IMR-90 (cell line): ENCODE measurements at regions not wholly inside any gene's neighbourhood (a gene's known extent, or its start where the extent isn't known, plus 50 kb on each side); places are given as distances from the start of the nearest gene placed in this dataset.

ENCODE experiments used
- ATAC-seq: fragments of 200-7000 bp; cut with Tn5 transposase; 2 replicates; pipeline ENCODE4 v1.9.1; 2020; ENCODE audit warnings: low read depth, mild to moderate bottlenecking, moderate library complexity
- BruUV-seq: library from RNA; stranded (reverse); fragments of 400-500 nt; replicated peaks from 2 replicates; lab custom pipeline; 2021; lab: Mats Ljungman, UMichigan
- CTCF ChIA-PET: fragments of 300-600 bp; formaldehyde crosslinking; extraction: SDS; loops from one replicate; lab custom pipeline; 2021; ENCODE audit warnings: antibody characterized with exemption; lab: Yijun Ruan, JAX
- POLR2A ChIA-PET: fragments of 300-600 bp; sonication (Branson Sonifier 250); formaldehyde crosslinking; loops from one replicate; lab custom pipeline; 2022; ENCODE audit warnings: antibody characterized with exemption; ENCODE audit not compliant: unreplicated experiment; lab: Charles Lee
- DNase-seq: peaks from one replicate; pipeline ENCODE4 v3.0.0; 2013
- H2AFZ ChIP-seq: replicated peaks from 2 replicates; pipeline ENCODE3; 2013; ENCODE audit warnings: low read length, mild to moderate bottlenecking; ENCODE audit not compliant: poor library complexity
- H2AK5ac ChIP-seq: 2 replicates; pipeline ENCODE4 v1.6.1; 2013; ENCODE audit warnings: low read depth, low read length, inconsistent platforms
- H2AK9ac ChIP-seq: replicated peaks from 2 replicates; pipeline ENCODE3; 2013; ENCODE audit warnings: mild to moderate bottlenecking, low read depth, low read length, moderate library complexity; ENCODE audit not compliant: poor library complexity
- H2BK120ac ChIP-seq: 2 replicates; pipeline ENCODE4 v1.6.1; 2013; ENCODE audit warnings: low read depth, low read length, inconsistent platforms
- H2BK15ac ChIP-seq: 3 replicates; pipeline ENCODE4 v1.6.1; 2013; ENCODE audit warnings: low read depth, low read length, inconsistent platforms
- H2BK20ac ChIP-seq: 2 replicates; pipeline ENCODE4 v1.6.1; 2013; ENCODE audit warnings: low read depth, mild to moderate bottlenecking, inconsistent platforms, low read length, moderate library complexity
- H2BK5ac ChIP-seq: 2 replicates; pipeline ENCODE4 v1.6.1; 2013; ENCODE audit warnings: mild to moderate bottlenecking, low read depth, low read length, inconsistent platforms; ENCODE audit not compliant: poor library complexity, severe bottlenecking
- H3K14ac ChIP-seq: replicated peaks from 2 replicates; pipeline ENCODE4 v1.6.1; 2013; ENCODE audit warnings: low read depth, low read length, inconsistent platforms
- H3K18ac ChIP-seq: 2 replicates; pipeline ENCODE4 v1.6.1; 2013; ENCODE audit warnings: low read depth, low read length, control low read depth
- H3K23ac ChIP-seq: 2 replicates; pipeline ENCODE4 v1.6.1; 2013; ENCODE audit warnings: low read depth, low read length, inconsistent platforms
- H3K27ac ChIP-seq: 2 replicates; pipeline ENCODE4 v1.5.1; 2013; ENCODE audit warnings: mild to moderate bottlenecking, control low read depth, low read length; ENCODE audit not compliant: insufficient read depth
- H3K27me3 ChIP-seq: 2 replicates; pipeline ENCODE4 v1.6.1; 2013; ENCODE audit warnings: low read length; ENCODE audit not compliant: control insufficient read depth, insufficient read depth
- H3K36me3 ChIP-seq: 2 replicates; pipeline ENCODE4 v1.6.1; 2013; ENCODE audit warnings: low read length, mixed read lengths; ENCODE audit not compliant: control insufficient read depth, insufficient read depth
- H3K4ac ChIP-seq: 2 replicates; pipeline ENCODE4 v1.6.1; 2013; ENCODE audit warnings: low read depth, low read length, inconsistent platforms
- H3K4me1 ChIP-seq: 2 replicates; pipeline ENCODE4 v1.6.1; 2013; ENCODE audit warnings: low read length, mixed read lengths; ENCODE audit not compliant: control insufficient read depth, insufficient read depth
- H3K4me2 ChIP-seq: 2 replicates; pipeline ENCODE4 v1.6.1; 2013; ENCODE audit warnings: low read depth, mild to moderate bottlenecking, control low read depth, low read length, moderate library complexity
- H3K4me3 ChIP-seq: 2 replicates; pipeline ENCODE4 v1.5.1; 2013; ENCODE audit warnings: low read depth, mild to moderate bottlenecking, control low read depth, low read length, moderate library complexity; ENCODE audit not compliant: insufficient read depth
- H3K56ac ChIP-seq: 2 replicates; pipeline ENCODE4 v1.6.1; 2013; ENCODE audit warnings: low read length, inconsistent platforms; ENCODE audit not compliant: insufficient read depth; ENCODE audit errors: extremely low read depth
- H3K79me1 ChIP-seq, 2 experiments: 2 replicates each; pipeline ENCODE4 v1.6.1; 2013; ENCODE audit warnings: low read length in 2 of 2, inconsistent platforms in 1 of 2, low read depth in 1 of 2
- H3K9ac ChIP-seq: 2 replicates; pipeline ENCODE4 v1.6.1; 2013; ENCODE audit warnings: low read depth, low read length, control low read depth
- H3K9me1 ChIP-seq: 2 replicates; pipeline ENCODE4 v1.6.1; 2013; ENCODE audit warnings: low read length, inconsistent platforms; ENCODE audit not compliant: insufficient read depth
- H3K9me3 ChIP-seq: 2 replicates; pipeline ENCODE4 v1.6.1; 2013; ENCODE audit warnings: low read length; ENCODE audit not compliant: control insufficient read depth, insufficient read depth
- H4K20me1 ChIP-seq: 2 replicates; pipeline ENCODE4 v1.6.1; 2013; ENCODE audit warnings: low read length, inconsistent platforms; ENCODE audit not compliant: insufficient read depth
- H4K5ac ChIP-seq: 2 replicates; pipeline ENCODE4 v1.6.1; 2013; ENCODE audit warnings: mild to moderate bottlenecking, low read depth, low read length, control low read depth
- H4K8ac ChIP-seq, 2 experiments: 2 replicates each; pipeline ENCODE4 v1.6.1; 2013; ENCODE audit warnings: low read depth in 2 of 2, low read length in 2 of 2, control low read depth in 1 of 2, inconsistent platforms in 1 of 2
- H4K91ac ChIP-seq: 2 replicates; pipeline ENCODE4 v1.6.1; 2013; ENCODE audit warnings: low read depth, low read length, inconsistent platforms; ENCODE audit not compliant: insufficient read depth
- BHLHE40 ChIP-seq: fragments of 150-350 bp; IDR thresholded peaks from 2 replicates; pipeline ENCODE4 v1.6.1; 2016; ENCODE audit warnings: mild to moderate bottlenecking, low read depth, low read length
- CEBPB ChIP-seq: IDR thresholded peaks from 2 replicates; pipeline ENCODE4 v1.6.1; 2012; ENCODE audit warnings: low read depth, low read length, improper control_type of control experiment
- CHD1 ChIP-seq: IDR thresholded peaks from 2 replicates; pipeline ENCODE4 v1.6.1; 2012; ENCODE audit warnings: low read depth, low read length, improper control_type of control experiment
- MAZ ChIP-seq: IDR thresholded peaks from 2 replicates; pipeline ENCODE4 v1.6.1; 2012; ENCODE audit warnings: low read depth, mild to moderate bottlenecking, low read length, improper control_type of control experiment, moderate library complexity, borderline replicate concordance
- RAD21 ChIP-seq: IDR thresholded peaks from 2 replicates; pipeline ENCODE4 v1.6.1; 2012; ENCODE audit warnings: low read length, improper control_type of control experiment
- SMC3 ChIP-seq: fragments of 150-350 bp; IDR thresholded peaks from 2 replicates; pipeline ENCODE4 v1.6.1; 2016; ENCODE audit warnings: low read depth, mild to moderate bottlenecking, antibody characterized with exemption, low read length, moderate library complexity
- WGBS, 2 experiments: methylation state at CpG; one replicate each; pipeline versions ENCODE4 v1.1.5 to v1.1.7; 2013; ENCODE audit warnings: missing lambda C conversion rate in 2 of 2; ENCODE audit not compliant: insufficient read length in 1 of 2; ENCODE audit errors: extremely low coverage in 2 of 2; 5-methylcytosine and 5-hydroxymethylcytosine counted together
- dilution Hi-C: fragments of 300-500 bp; cut with HindIII; formaldehyde crosslinking; loops from one replicate; pipeline ENCODE4 v1.14.3; 2018; ENCODE audit warnings: low sequenced_read_pairs; ENCODE audit not compliant: unreplicated experiment
- in situ Hi-C: fragments of 300-500 bp; cut with MboI; formaldehyde crosslinking; loops from 3 replicates; pipeline ENCODE4 v1.14.3; 2019; ENCODE audit warnings: low sequenced_read_pairs, inconsistent platforms, mixed read lengths
- intact Hi-C: fragments of 100-400 bp; cut with micrococcal nuclease; formaldehyde crosslinking; loops from 2 replicates; pipeline ENCODE4 v1.10.0; 2022
- TF ChIP-seq, protein P1 (sequence below): conservative IDR thresholded peaks from 2 replicates; pipeline ENCODE4 v1.5.1; 2012; ENCODE audit warnings: mild to moderate bottlenecking, low read depth, low read length, improper control_type of control experiment

DNA sequence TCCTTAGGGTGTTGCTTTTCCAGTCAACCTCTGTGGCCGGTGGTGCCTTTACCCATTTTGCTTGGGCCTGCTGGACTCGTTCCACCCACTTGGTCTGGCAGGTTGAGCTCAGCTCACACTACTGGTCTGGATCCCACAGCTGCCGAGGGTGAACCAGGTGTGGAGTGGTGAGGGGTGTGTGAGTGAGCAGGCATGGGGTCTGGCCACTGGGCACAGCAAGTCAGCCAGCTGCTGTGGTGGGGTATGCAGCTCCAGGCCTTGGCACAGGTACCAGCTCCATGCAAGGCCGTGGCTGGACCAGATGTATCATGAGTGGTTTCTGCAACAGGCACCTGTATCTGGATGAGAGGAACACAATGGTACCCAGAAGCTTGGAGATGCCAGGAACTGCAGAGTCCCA lies 277.6 kb upstream of the KLHL1 start:
- H3K9ac ChIP-seq, result no peak overlapping the region
- H2BK120ac ChIP-seq, result no peak overlapping the region
- no peak overlapping the region for H3K56ac ChIP-seq
- H3K23ac ChIP-seq, result no peak overlapping the region
- H4K91ac ChIP-seq, result no peak overlapping the region
- no peak overlapping the region for H3K14ac ChIP-seq
- ChIA-PET CTCF (no interaction called here), POLR2A (no interaction called here)
- dilution Hi-C loops, result no loop called here
- no CpG with 5 or more reads among the region's 4 CpGs for WGBS, 2 experiments
- H3K27me3 ChIP-seq, result no peaks in the 10 kb centered on the region
- no peak for TF ChIP-seq CEBPB
- TF ChIP-seq RAD21, result no peak
- TF ChIP-seq MAZ, result no peak
- TF ChIP-seq SMC3, result no peak
- TF ChIP-seq BHLHE40, result no peak
- no peak for TF ChIP-seq CHD1
- TF ChIP-seq, protein P1, sequence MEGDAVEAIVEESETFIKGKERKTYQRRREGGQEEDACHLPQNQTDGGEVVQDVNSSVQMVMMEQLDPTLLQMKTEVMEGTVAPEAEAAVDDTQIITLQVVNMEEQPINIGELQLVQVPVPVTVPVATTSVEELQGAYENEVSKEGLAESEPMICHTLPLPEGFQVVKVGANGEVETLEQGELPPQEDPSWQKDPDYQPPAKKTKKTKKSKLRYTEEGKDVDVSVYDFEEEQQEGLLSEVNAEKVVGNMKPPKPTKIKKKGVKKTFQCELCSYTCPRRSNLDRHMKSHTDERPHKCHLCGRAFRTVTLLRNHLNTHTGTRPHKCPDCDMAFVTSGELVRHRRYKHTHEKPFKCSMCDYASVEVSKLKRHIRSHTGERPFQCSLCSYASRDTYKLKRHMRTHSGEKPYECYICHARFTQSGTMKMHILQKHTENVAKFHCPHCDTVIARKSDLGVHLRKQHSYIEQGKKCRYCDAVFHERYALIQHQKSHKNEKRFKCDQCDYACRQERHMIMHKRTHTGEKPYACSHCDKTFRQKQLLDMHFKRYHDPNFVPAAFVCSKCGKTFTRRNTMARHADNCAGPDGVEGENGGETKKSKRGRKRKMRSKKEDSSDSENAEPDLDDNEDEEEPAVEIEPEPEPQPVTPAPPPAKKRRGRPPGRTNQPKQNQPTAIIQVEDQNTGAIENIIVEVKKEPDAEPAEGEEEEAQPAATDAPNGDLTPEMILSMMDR, result no peak
- BruUV-seq, result no TSS peak
- no peaks in the 10 kb centered on the region for H3K36me3 ChIP-seq
- no peaks in the 10 kb centered on the region for H3K79me1 ChIP-seq
- no peak overlapping the region for H2BK15ac ChIP-seq
- no peak overlapping the region for H2AK9ac ChIP-seq
- no peak overlapping the region for H3K4me2 ChIP-seq
- H4K8ac ChIP-seq, result no peak overlapping the region
- peaks cover 16% of the 10 kb centered on the region; the same call in 1 of the 2 replicates for H3K9me3 ChIP-seq
- no peak overlapping the region for H2BK5ac ChIP-seq
- H3K9me1 ChIP-seq, result no peaks in the 10 kb centered on the region
- no peak overlapping the region for H4K5ac ChIP-seq
- no peak for DNase-seq
- intact Hi-C loops, result no loop called here
- in situ Hi-C loops, result no loop called here
- H2AFZ ChIP-seq, result no peak overlapping the region
- H3K27ac ChIP-seq, result no peak overlapping the region
- ATAC-seq, result no peak
- no peak overlapping the region for H2AK5ac ChIP-seq
- no peak overlapping the region for H3K4me3 ChIP-seq
- no peak overlapping the region for H3K18ac ChIP-seq
- no peak overlapping the region for H2BK20ac ChIP-seq
- no peaks in the 10 kb centered on the region for H4K20me1 ChIP-seq
- H3K4me1 ChIP-seq, result no peaks in the 10 kb centered on the region
- H3K4ac ChIP-seq, result no peak overlapping the region
